WI38 (cell line): ENCODE measurements at regions not wholly inside any gene's neighbourhood (a gene's known extent, or its start where the extent isn't known, plus 50 kb on each side); places are given as distances from the start of the nearest gene placed in this dataset.

ENCODE experiments used
- H3K4me3 ChIP-seq: 2 replicates; pipeline ENCODE4 v1.5.1; 2011; ENCODE audit warnings: low read depth, mild to moderate bottlenecking, control low read depth, low read length
- CTCF ChIP-seq: IDR thresholded peaks from 2 replicates; pipeline ENCODE4 v1.5.1; 2012; ENCODE audit warnings: low read depth, mild to moderate bottlenecking, control low read depth, low read length

- TF ChIP-seq CTCF = no peak
- H3K4me3 ChIP-seq = no peak overlapping the region
Observed at GRCh38 chr20:57059055-57059596, 207.3 kb downstream of the BMP7 start.

- no peak for TF ChIP-seq CTCF
Observed at GRCh38 chr20:57060407-57061050, 205.9 kb downstream of the BMP7 start.

GRCh38 chr20:57061051-57061900 is 205.2 kb downstream of the BMP7 start:
- no peak for TF ChIP-seq CTCF

More at GRCh38 chr20:57060407-57061050, 205.9 kb downstream of the BMP7 start:
- H3K4me3 ChIP-seq = no peak overlapping the region

GRCh38 chr20:57062241-57062640 is 204.2 kb downstream of the BMP7 start:
- no peak for TF ChIP-seq CTCF
- no peak overlapping the region for H3K4me3 ChIP-seq

More at GRCh38 chr20:57061051-57061900, 205.2 kb downstream of the BMP7 start:
- no peak overlapping the region for H3K4me3 ChIP-seq

GRCh38 chr20:57062696-57063270 is 203.7 kb downstream of the BMP7 start:
- H3K4me3 ChIP-seq = no peak overlapping the region
- TF ChIP-seq CTCF = no peak

GRCh38 chr20:57064836-57065235 is 201.6 kb downstream of the BMP7 start:
- TF ChIP-seq CTCF = no peak
- no peak overlapping the region for H3K4me3 ChIP-seq
